ENCODE measurements at regions not wholly inside any gene's neighbourhood (a gene's known extent, or its start where the extent isn't known, plus 50 kb on each side); places are given as distances from the start of the nearest gene placed in this dataset.

- no peak for DNase-seq (ENCODE audit: low spot score)
Measured at GRCh38 chr13:63433546-63434150, 2018.0 kb upstream of the PCDH20 start.

GRCh38 chr13:63427170-63427569, 2011.5 kb upstream of the PCDH20 start:
- DNase-seq (ENCODE audit: low spot score), result no peak

DNA sequence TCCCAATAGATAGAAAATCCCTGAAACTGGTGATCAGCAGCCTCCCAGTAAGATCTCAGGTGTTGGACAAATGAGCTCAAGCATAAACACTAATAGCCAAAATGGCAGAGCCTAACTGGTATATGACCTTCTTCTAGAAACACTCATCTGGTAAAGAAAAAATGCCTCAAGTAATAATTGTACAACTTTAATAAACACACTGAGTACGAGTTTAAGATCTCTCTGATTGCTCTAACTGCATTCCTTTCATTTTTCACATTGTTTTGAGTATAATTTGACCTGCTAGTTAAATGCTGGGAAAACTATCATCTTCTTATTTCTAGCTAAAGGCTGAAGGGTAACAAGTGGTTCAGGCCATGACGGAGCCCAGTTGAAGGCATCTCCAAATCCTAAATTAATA, 2009.5 kb upstream of the PCDH20 start:
- DNase-seq (ENCODE audit: low spot score), result no peak

DNA sequence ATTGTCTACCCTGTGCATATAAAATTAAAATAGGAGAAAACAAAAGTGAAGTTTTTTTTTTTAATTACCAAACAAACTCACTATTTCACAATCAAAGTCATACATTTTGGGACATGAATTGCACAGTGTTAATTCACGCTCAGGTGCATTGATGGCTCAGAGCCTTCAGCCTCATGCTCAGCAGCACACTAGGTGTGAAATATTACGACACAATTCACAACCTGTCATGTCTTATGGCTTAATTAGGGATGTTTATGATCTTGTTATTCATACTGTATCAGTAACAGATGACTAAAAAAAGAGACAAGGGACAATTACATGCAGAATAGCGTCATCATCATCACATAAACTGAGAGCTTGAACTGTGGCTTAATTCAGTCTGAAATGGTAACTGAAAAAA, 2005.5 kb upstream of the PCDH20 start:
- no peak for DNase-seq (ENCODE audit: low spot score)

DNA sequence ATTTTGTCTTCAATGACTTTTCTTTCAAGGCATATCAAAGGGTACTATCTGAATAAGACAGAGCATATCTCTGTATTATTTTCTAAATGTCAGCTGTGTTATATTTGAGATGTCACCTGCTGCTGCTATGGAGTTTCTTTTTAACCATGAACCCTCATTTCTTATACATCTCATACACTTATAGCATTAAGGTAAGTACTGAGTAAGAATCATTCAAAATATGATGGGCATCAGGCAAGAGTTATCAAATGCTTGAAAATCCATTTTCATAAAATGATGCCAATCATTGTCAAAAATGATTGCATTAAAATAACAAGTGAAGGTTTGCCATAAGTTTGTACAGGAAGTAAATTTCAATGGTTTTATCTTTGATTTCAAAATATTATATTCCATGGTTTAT, 2005.0 kb upstream of the PCDH20 start:
- no peak for DNase-seq (ENCODE audit: low spot score)

DNA sequence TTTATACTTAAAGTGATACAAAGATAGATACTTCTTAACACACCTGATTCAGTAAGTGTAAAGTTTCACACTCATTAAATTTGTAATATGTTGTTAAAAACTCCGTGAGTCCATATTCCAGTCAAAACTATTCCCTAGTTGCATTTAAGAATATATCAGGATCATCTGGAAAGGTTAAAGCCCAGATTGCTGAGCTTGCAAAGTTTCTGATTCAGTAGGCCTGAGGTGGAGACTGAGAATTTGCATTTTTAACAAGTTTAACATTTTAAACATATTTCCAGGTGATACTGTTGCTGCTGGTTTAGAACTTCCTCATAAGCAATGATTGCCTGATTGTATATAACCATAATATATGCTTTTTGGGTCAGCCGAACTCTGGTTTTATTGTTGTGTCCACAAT, 1998.6 kb upstream of the PCDH20 start:
- DNase-seq (ENCODE audit: low spot score), result no peak

DNA sequence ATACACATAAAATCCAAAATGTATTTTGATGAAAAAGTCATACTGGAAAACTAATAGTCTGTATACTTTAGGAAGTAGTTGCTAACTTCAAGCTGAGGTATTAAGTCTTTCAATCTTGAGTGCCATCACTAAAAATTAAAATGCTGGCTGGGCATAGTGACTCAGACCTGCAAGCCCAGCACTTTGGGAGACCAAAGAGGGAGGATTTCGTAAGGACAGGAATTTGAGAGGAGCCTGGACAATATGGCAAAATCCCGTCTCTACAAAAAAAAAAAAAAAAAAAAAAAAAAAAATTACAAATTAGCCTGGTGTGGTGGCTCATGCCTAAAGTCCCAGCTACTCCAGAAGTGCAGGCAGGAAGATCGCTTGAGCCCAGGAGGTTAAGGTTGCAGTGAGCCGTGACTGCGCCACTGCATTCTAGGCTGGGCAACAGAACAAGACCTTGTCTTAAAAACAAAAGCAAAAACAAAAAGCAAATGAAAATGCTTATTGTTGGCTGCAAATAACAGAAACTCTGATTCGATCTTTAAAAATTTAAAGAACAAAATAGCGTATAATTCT, 1994.2 kb upstream of the PCDH20 start:
- no peak for DNase-seq (ENCODE audit: low spot score)

DNA sequence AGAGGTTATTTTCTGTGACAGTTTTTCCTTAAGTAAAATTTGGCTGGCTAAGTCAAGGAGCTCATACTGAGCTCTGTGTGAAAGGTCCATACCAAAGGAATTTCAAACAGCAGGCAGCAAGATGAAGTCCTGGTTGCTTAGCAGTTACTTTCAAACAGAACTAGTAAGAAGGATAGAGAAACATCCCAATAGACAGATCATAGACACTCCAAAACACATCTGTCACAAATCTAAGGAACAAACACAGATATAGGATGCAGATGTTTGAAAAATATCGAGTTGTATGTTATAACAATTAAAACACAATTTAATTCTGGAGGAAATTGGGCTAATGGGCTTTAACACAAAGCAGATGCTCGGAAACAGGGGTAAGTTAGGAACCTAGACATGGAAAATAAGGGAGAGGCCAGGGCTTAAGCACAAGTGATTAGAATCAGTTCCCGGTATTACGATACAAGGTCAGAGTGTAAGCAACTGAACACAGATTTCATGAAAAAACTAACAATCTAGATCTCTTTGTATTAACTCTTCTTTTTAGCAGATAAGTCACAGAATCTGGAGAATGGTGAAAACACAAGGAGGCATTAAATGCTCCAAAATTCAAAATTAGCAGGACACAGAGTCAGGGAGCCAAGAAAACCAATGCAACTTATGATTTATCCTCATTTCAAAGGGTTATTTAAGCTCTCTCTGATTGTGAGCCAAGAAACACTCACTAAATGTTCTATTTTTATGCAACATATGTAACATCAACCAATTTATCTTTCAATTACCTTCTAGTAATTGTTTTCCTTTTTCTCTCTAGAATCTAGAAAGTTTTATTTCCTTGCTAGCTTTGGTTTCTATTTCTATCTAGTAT, 1992.9 kb upstream of the PCDH20 start:
- DNase-seq (ENCODE audit: low spot score), result no peak

- DNase-seq (ENCODE audit: low spot score), result no peak
Measured at GRCh38 chr13:63403733-63404132, 1988.1 kb upstream of the PCDH20 start.

DNA sequence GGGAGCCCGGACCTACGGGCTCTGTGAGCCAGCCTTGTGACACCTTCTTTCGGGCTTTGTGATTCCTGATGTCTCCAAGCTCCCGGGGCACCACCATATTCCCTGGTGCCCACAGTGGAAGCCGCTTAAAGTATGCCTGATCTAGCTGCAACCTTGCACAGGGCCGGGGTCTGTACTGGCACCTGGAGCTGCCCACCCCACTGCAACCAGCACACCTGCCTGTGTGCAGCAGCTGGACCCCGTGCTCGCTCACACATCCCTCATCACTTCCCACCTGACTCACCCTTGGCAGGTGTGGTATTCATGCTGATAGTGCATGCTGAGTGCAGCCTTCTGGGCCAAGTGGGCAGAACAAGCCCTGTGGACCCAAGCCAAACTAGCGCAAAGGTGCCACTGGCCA, 1981.1 kb upstream of the PCDH20 start:
- no peak for DNase-seq (ENCODE audit: low spot score)

DNA sequence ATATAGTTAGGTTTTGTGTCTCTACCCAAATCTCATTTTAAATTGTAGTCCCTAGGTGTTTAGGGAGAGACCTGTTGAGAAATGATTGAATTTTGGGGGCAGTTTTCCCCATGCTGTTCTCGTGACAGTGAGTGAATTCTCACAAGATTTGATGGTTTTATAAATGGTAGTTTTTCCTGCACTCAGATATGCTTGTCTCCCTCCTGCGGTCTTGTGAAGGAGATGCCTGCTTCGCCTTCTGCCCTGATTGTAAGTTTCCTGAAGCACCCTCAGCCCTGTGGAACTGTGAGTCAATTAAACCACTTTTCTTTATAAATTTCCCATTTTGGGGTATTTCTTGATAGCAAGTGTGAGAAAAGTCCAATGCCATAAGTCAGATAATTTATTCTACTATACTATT, 1977.5 kb upstream of the PCDH20 start:
- no peak for DNase-seq (ENCODE audit: low spot score)

DNA sequence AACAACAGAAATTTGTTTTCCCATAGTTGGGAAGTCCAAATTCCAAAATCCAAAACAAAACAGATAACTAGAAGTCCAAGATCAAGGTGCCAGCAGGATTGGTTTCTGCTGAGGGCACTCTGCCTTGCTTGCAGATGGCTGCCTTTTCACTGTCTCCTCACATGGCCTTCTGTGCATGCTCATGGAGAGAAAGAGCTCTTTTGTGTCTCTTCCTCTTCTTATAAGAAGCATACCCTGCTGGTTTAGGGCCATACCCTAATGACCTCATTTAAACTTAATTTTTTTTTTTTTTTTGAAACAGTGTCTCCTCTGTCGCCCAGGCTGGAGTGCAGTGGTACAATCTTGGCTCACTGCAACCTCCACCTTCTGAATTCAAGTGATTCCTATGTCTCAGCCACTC, 1974.1 kb upstream of the PCDH20 start:
- DNase-seq (ENCODE audit: low spot score), result no peak

DNA sequence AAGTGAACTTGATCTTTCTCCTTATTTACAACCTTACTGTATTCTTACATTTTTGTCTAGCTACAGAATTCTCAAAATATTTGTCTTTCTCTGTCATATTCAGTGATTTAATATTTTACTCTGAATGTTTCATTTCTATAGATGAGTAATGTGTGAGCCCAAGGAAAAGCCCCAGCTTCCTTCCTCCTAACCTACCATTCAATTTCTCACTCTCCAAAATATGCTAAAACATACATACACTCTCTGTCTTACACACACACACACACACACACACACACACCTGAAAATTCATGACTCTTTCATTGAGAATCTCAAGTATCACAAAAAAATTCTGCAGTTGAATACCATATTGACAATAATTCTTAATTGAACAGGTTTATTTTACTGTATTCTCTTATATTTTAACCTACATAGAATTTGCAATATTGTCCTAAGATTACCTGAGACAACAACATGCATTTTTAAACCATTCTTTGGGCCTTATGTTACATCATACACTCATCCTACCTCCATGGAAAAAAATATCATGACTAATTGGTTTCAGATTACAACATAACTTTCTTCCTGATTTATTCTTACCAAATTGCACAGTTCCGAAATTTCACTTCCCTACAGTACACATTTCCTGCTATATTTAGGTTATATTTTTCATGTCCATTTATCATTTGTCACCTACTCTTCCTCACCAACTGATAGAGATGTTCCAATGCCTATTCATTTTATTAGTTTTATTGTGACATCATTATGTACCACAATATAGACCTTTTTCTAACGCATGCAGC, 1965.6 kb upstream of the PCDH20 start:
- no peak for DNase-seq (ENCODE audit: low spot score)

DNA sequence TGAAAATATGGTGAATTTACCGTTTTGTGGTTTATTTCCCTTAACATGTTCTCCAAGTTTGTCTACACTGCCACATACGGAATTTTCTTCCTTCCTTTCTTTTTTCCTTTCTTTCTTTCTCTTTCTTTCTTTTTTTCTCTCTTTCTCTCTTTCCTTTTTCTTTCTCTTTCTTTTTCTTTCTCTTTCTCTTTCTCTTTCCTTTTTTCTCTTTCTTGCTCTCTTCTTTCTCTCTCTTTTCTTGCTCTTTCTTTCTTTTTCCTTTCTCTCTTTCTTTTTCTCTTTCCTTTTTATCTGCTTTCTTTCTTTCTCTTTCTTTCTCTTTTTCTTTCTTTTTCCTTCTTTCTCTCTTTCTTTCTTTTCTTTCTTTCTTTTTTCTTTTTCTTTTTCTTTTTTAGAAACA, 1962.3 kb upstream of the PCDH20 start:
- no peak for DNase-seq (ENCODE audit: low spot score)

- no peak for DNase-seq (ENCODE audit: low spot score)
Measured at GRCh38 chr13:63370101-63370500, 1954.5 kb upstream of the PCDH20 start.

GRCh38 chr13:63367522-63368198, 1952.0 kb upstream of the PCDH20 start:
- no peak for DNase-seq (ENCODE audit: low spot score)

DNA sequence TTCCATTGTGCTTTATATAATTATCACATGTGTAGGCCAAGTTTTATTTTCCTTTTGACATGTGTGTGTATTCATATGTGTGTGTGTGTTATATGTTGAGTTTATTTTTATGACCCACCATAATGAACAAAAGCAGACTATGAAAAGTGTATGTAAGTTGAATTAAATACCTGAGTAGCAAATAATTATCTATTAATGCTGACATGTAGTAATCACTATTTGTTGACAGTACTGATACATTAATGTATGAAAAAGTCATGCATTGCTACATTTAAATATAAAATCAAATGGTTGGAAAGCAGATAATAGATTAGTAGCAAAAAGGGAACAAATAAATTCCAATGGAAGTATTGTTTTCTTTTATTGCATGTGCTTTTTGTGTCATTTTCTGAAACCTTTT, 1948.5 kb upstream of the PCDH20 start:
- no peak for DNase-seq (ENCODE audit: low spot score)

DNA sequence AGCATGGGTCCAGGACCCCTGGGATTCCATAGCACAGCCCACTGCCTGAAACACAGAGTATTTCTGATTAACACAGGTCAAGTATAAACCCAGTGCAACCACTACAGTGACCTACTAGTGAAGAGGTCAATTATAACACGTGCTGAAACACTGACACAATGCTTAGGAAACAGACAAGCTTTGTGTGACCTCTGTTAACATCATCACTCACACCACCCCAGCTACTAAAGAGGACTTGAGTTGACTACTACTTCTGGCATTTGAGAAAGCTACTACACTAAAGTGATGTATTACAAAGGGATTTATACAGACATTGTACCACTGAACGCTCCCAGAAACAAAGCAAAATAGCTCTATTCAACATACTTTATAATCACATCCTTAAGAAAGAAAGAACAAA, 1935.9 kb upstream of the PCDH20 start:
- no peak for DNase-seq (ENCODE audit: low spot score)

GRCh38 chr13:63351081-63351480, 1935.4 kb upstream of the PCDH20 start:
- no peak for DNase-seq (ENCODE audit: low spot score)

DNA sequence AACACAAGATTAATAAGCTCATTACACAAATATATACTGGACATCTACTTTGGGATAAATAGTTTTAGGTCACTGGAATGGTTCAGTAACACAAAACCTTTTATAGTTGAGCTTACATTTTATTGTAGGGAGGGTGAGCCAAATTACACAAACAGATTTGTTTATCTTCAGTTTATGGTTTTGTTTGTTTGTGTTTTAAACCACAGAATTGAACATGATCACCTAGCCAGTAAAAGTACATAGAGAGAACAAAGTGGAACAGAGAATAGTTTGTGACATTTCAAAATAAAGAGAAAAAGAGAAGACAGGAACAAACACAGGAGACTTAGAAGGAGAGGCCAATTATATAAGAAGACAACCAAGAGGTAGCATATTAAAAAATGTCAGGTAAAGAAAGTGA, 1930.2 kb upstream of the PCDH20 start:
- DNase-seq (ENCODE audit: low spot score), result no peak

- DNase-seq (ENCODE audit: low spot score), result no peak
Measured at GRCh38 chr13:63344711-63345110, 1929.1 kb upstream of the PCDH20 start.

DNA sequence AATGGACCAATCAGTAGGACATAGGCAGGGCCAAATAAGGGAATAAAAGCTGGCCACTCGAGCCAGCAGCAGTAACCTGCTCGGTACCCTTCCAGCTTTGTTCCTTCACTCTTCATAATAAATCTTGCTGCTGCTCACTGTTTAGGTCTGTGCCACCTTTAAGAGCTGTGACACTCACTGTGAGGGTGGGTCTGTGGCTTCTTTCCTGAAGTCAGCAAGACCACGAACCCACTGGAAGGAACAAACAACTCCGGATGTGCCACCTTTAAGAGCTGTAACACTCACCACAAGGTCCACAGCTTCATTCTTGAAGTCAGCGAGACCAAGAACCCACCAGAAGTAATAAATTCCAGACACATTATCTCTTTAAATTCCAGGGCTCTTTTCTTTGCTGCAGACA, 1922.3 kb upstream of the PCDH20 start:
- DNase-seq (ENCODE audit: low spot score), result no peak

All from activated CD4-positive, alpha-beta T cell treated with anti-CD3 and anti-CD28 coated beads, Interleukin-2, Interleukin-4, amounts not matched to agents 100 ng/mL and 50 ng/mL, durations not matched to agents 16 hours and 8 hours (primary cell).